B cell (primary cell): ENCODE measurements at regions not wholly inside any gene's neighbourhood (a gene's known extent, or its start where the extent isn't known, plus 50 kb on each side); places are given as distances from the start of the nearest gene placed in this dataset.

Experiments
- ATAC-seq: fragments of 200-7000 bp; cut with Tn5 transposase; one replicate; pipeline ENCODE4 v1.10.0; 2021; ENCODE audit warnings: low read depth, mild to moderate bottlenecking, moderate number of reproducible peaks, moderate library complexity
- CTCF ChIA-PET: fragments of 350-600 bp; sonication (Branson Sonifier 250); formaldehyde crosslinking; loops from one replicate; lab custom pipeline; 2021; ENCODE audit warnings: antibody characterized with exemption, inconsistent platforms; lab: Charles Lee
- POLR2A ChIA-PET: fragments of 350-600 bp; sonication (Branson Sonifier 250); formaldehyde crosslinking; loops from one replicate; lab custom pipeline; 2021; ENCODE audit warnings: antibody characterized with exemption; lab: Charles Lee
- DNase-seq: peaks from one replicate; pipeline ENCODE4 v3.0.0; 2013
- H2AFZ ChIP-seq: 2 replicates; pipeline ENCODE4 v1.6.1; 2012; ENCODE audit warnings: mild to moderate bottlenecking, low read depth, low read length; ENCODE audit not compliant: insufficient read depth, poor library complexity, severe bottlenecking
- H3K27ac ChIP-seq, 2 donors: 1 replicate in 1 of 2; 2 replicates in 1 of 2; pipeline ENCODE4 v1.5.1; 2012 to 2013; ENCODE audit warnings: low read length in 2 of 2, mild to moderate bottlenecking in 2 of 2, moderate library complexity in 1 of 2
- H3K27me3 ChIP-seq, 4 experiments: fragments of 200-600 bp in 1 of 4; sonication (generic) in 1 of 4; replicated peaks in 1 of 4; 1 replicate in 2 of 4; 2 replicates in 2 of 4; pipeline versions ENCODE4 v1.6.1 to v1.7.0; 2013 to 2016; ENCODE audit warnings: low read length in 3 of 4, mild to moderate bottlenecking in 2 of 4, mixed read lengths in 1 of 4, moderate library complexity in 1 of 4; ENCODE audit not compliant: insufficient read depth in 4 of 4, control insufficient read depth in 3 of 4; ENCODE audit errors: control extremely low read depth in 1 of 4
- H3K36me3 ChIP-seq, 2 experiments: replicated peaks in 1 of 2; 1 replicate in 1 of 2; 2 replicates in 1 of 2; pipeline versions ENCODE4 v1.6.1 to v1.7.1; 2013; ENCODE audit warnings: low read length in 1 of 2; ENCODE audit not compliant: insufficient read depth in 2 of 2, control insufficient read depth in 1 of 2; ENCODE audit errors: control extremely low read depth in 1 of 2, extremely low read depth in 1 of 2
- H3K4me1 ChIP-seq, 2 donors: fragments of 200-600 bp in 1 of 2; sonication (generic) in 1 of 2; 1 replicate in 1 of 2; 2 replicates in 1 of 2; pipeline versions ENCODE4 v1.5.1 to v1.6.1; 2013 to 2017; ENCODE audit warnings: low read length in 2 of 2; ENCODE audit not compliant: control insufficient read depth in 2 of 2, insufficient read depth in 2 of 2
- H3K4me2 ChIP-seq: replicated peaks from 2 replicates; pipeline ENCODE3; 2012; ENCODE audit warnings: mild to moderate bottlenecking, low read depth, low read length; ENCODE audit not compliant: poor library complexity, severe bottlenecking
- H3K4me3 ChIP-seq, 5 experiments: fragments of 200-600 bp in 1 of 5; sonication (generic) in 1 of 5; 1 replicate in 3 of 5; 2 replicates in 2 of 5; pipeline versions ENCODE4 v1.5.1 to v1.7.0; 2011 to 2016; ENCODE audit warnings: low read length in 4 of 5, mild to moderate bottlenecking in 4 of 5, low read depth in 2 of 5, control low read depth in 1 of 5, moderate library complexity in 1 of 5; ENCODE audit not compliant: insufficient read depth in 1 of 5; ENCODE audit errors: control extremely low read depth in 1 of 5, extremely low read depth in 1 of 5
- H3K79me2 ChIP-seq: fragments of 200-600 bp; sonication (generic); one replicate; pipeline ENCODE4 v1.6.0; 2016; ENCODE audit warnings: low read length; ENCODE audit not compliant: control insufficient read depth, insufficient read depth
- H3K9ac ChIP-seq: fragments of 200-600 bp; sonication (generic); 2 replicates; pipeline ENCODE4 v1.6.1; 2017; ENCODE audit warnings: mild to moderate bottlenecking, low read length, moderate library complexity
- H3K9me3 ChIP-seq, 3 donors: one replicate each; pipeline versions ENCODE4 v1.6.1 to v1.7.1; 2013; ENCODE audit warnings: low read length in 2 of 3; ENCODE audit not compliant: control insufficient read depth in 2 of 3, insufficient read depth in 1 of 3; ENCODE audit errors: control extremely low read depth in 1 of 3
- H4K20me1 ChIP-seq: 2 replicates; pipeline ENCODE4 v1.6.0; 2012; ENCODE audit warnings: mild to moderate bottlenecking, low read length; ENCODE audit not compliant: insufficient read depth, control insufficient read depth, poor library complexity, severe bottlenecking
- H3K27ac Mint-ChIP-seq: one replicate; pipeline ENCODE4 v1.8.0; 2021; ENCODE audit warnings: mixed read lengths
- H3K27me3 Mint-ChIP-seq: one replicate; pipeline ENCODE4 v1.8.0; 2021; ENCODE audit warnings: mixed read lengths
- H3K4me1 Mint-ChIP-seq: one replicate; pipeline ENCODE4 v1.8.0; 2021; ENCODE audit warnings: mixed read lengths
- H3K4me3 Mint-ChIP-seq: one replicate; pipeline ENCODE4 v1.8.0; 2021; ENCODE audit warnings: mixed read lengths
- H3K9me3 Mint-ChIP-seq: one replicate; pipeline ENCODE4 v1.8.0; 2022; ENCODE audit warnings: mixed read lengths; ENCODE audit not compliant: insufficient read depth
- EZH2 ChIP-seq: IDR thresholded peaks from 2 replicates; pipeline ENCODE4 v1.6.1; 2012; ENCODE audit warnings: borderline replicate concordance, low read depth, mild to moderate bottlenecking, moderate library complexity, low read length; ENCODE audit not compliant: insufficient read depth, poor library complexity, severe bottlenecking
- WGBS: methylation state at CpG from one replicate; pipeline ENCODE4 v1.1.5; 2013; ENCODE audit warnings: missing lambda C conversion rate; ENCODE audit not compliant: insufficient coverage; 5-methylcytosine and 5-hydroxymethylcytosine counted together
- intact Hi-C: fragments of 100-400 bp; cut with micrococcal nuclease; formaldehyde crosslinking; loops from one replicate; pipeline ENCODE4 v1.10.0; 2022
- TF ChIP-seq, protein P1 (sequence below): fragments of 200-600 bp; IDR thresholded peaks from one replicate; pipeline ENCODE4 v1.8.0; 2022; ENCODE audit warnings: antibody characterized with exemption, mild to moderate bottlenecking

DNA sequence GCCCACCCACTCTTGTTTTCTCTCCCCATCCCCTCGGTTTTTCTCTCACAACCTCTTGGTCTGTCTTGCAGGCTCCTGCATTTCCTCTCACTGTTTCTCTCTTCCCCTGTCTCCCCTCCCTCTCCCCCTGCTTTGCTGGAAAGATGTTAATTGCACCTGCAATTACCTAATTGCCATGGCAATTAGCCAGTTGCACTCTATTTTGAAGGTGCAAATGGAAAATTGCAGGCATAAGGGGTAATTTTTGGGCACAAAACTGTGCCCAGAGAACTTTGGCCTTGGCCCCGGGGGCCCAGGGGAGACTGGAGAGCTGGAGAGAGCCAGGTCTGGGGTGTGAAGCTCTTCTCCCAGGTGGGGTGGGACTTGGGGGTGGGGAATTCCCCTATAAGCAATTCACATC lies 164.5 kb upstream of the TLE3 start:
- H3K27ac Mint-ChIP-seq = peak overlapping the region; percentile 8
- intact Hi-C loops = loop anchor here (5.0 to 10.0 kb wide), 3 partner anchors 65 to 377 kb away; no protein-coding TSS in a partner anchor
- no peaks in the 10 kb centered on the region for H3K36me3 ChIP-seq

DNA sequence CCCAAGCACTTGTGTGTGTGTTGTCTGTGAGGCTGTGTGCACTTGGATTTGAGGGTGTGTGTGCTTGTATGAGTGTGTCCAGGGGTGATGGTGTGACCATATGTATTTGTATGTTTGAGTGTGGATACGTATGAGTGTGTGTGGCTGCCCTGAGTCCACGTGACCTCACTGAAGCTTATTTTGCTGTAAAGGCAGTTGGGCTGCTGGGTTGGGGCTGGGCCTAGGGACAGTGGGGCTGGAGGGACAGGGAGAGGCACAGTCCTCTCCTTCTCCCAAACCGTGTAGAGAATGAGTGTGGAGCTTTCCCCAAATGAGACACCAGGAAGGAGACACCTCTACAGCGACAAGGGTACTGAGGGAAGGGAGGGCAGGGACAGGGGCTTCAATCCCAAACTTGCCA lies 163.4 kb upstream of the TLE3 start:
- Histone ChIP-seq H3K36me3 (no peaks in the 10 kb centered on the region), H3K4me2 (no peak overlapping the region), H3K27ac (no peak overlapping the region), H3K27me3 (no peaks in the 10 kb centered on the region), H3K9ac (no peak overlapping the region), H3K4me3 (no peak overlapping the region), H3K4me1 (peaks cover 75 to 84% of the 10 kb centered on the region in 2 donors), H4K20me1 (no peaks in the 10 kb centered on the region), H2AFZ (no peak overlapping the region), H3K9me3 (peaks cover 0 to 6% (median 0%) of the 10 kb centered on the region in 3 donors), H3K79me2 (no peaks in the 10 kb centered on the region)
- Mint-ChIP-seq H3K4me1 (peaks cover 84% of the 10 kb centered on the region), H3K27me3 (no peaks in the 10 kb centered on the region), H3K27ac (peak overlapping the region; percentile 38), H3K4me3 (no peak overlapping the region), H3K9me3 (no peaks in the 10 kb centered on the region)
- DNase-seq (no peak), ATAC-seq (no peak)
- ChIA-PET POLR2A (no interaction called here), CTCF (no interaction called here)
- TF ChIP-seq EZH2 = no peak
- TF ChIP-seq, protein P1, sequence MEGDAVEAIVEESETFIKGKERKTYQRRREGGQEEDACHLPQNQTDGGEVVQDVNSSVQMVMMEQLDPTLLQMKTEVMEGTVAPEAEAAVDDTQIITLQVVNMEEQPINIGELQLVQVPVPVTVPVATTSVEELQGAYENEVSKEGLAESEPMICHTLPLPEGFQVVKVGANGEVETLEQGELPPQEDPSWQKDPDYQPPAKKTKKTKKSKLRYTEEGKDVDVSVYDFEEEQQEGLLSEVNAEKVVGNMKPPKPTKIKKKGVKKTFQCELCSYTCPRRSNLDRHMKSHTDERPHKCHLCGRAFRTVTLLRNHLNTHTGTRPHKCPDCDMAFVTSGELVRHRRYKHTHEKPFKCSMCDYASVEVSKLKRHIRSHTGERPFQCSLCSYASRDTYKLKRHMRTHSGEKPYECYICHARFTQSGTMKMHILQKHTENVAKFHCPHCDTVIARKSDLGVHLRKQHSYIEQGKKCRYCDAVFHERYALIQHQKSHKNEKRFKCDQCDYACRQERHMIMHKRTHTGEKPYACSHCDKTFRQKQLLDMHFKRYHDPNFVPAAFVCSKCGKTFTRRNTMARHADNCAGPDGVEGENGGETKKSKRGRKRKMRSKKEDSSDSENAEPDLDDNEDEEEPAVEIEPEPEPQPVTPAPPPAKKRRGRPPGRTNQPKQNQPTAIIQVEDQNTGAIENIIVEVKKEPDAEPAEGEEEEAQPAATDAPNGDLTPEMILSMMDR = no peak
- WGBS = 95% methylated on average over 2 of the region's 4 CpGs
- intact Hi-C loops = loop anchor here (5.0 to 10.0 kb wide), 3 partner anchors 64 to 376 kb away; no protein-coding TSS in a partner anchor

More for the DNA sequence above, 164.5 kb upstream of the TLE3 start:
- no peak for DNase-seq
- Histone ChIP-seq H3K9me3 (peaks cover 0 to 10% (median 0%) of the 10 kb centered on the region in 3 donors), H3K79me2 (no peaks in the 10 kb centered on the region), H3K9ac (no peak overlapping the region), H3K4me3 (no peak overlapping the region), H2AFZ (no peak overlapping the region), H3K4me1 (peaks cover 86 to 95% of the 10 kb centered on the region in 2 donors), H3K27me3 (no peaks in the 10 kb centered on the region), H4K20me1 (no peaks in the 10 kb centered on the region), H3K27ac (no peak overlapping the region), H3K4me2 (peak overlapping the region; percentile 52)
- ChIA-PET CTCF (no interaction called here), POLR2A (interaction anchor here (0.5 kb wide), 1 partner anchor 168 kb away, joined by 5 read pairs; no protein-coding TSS in a partner anchor)
- H3K4me3 Mint-ChIP-seq = no peak overlapping the region
- no peaks in the 10 kb centered on the region for H3K9me3 Mint-ChIP-seq
- H3K4me1 Mint-ChIP-seq = peaks cover 95% of the 10 kb centered on the region
- H3K27me3 Mint-ChIP-seq = no peaks in the 10 kb centered on the region
- 13% methylated on average over 1 of the region's 2 CpGs for WGBS
- TF ChIP-seq, protein P1 = no peak
- TF ChIP-seq EZH2 = no peak
- no peak for ATAC-seq
